ENCODE measurements at regions not wholly inside any gene's neighbourhood (a gene's known extent, or its start where the extent isn't known, plus 50 kb on each side); places are given as distances from the start of the nearest gene placed in this dataset.

DNA sequence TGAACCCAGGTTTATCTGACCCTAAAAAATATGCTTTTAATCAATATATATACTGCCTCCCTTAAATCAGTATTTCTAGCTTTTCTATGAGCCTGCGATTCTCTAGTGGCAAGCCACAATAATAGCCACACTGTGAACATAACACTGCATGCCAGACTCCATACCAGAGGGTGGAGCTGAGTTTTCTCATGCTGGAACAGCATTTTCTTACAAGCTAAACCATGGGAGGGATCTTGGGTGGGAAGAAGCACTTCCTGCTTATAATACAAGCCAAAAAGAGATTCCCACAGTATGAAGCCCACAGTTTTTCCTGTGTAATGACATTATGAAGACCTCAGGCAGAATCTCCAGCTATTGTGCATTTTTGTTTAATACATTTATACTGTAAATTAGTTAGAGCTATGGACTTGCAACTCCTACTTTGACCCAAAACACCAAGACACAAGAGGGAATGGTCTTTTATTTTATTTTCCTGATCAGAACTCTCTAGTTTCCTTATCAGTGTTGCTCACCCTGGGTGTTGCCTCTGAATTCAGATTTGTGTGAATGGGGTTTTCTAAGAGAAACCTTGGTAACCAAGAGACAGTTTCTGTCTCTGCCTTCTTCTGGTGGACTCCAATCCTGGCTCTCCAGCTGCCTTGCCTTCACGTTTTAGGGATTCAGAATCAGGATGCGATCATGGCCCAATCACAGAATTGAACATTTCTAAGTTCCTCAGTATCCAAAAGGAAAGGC, 74.5 kb upstream of the EOLA2 start:
- Histone ChIP-seq H3K9ac (no peak overlapping the region), H3K9me3 (ENCODE audit: low read depth) (no peaks in the 10 kb centered on the region), H3K27me3 (replicated peaks; ENCODE audit: insufficient read depth) (no peaks in the 10 kb centered on the region), H3K9me2 (ENCODE audit: insufficient read depth) (no peaks in the 10 kb centered on the region), H3K36me3 (ENCODE audit: low read depth) (no peaks in the 10 kb centered on the region), H3K27ac (no peak overlapping the region), H2AFZ (no peak overlapping the region), H3K4me3 (no peak overlapping the region), H3F3A (ENCODE audit: insufficient read depth) (no peaks in the 10 kb centered on the region), H3K4me2 (ENCODE audit: unreplicated experiment) (no peak overlapping the region), H4K20me1 (ENCODE audit: insufficient read depth) (no peaks in the 10 kb centered on the region), H3K79me2 (ENCODE audit: insufficient read depth) (no peaks in the 10 kb centered on the region), H3K4me1 (ENCODE audit: insufficient read depth) (peaks cover 4% of the 10 kb centered on the region; the same call in 1 of the 2 replicates)
- WGBS, 2 experiments (ENCODE audit: low coverage in 1 of 2, low lambda C conversion rate in 2 of 2, missing lambda C conversion rate in 2 of 2): 47 to 50% methylated on average over 3 of the region's 3 CpGs
- DNase-seq: peak; percentile 20
- in situ Hi-C loops (cut with MboI): no loop called here
- TF ChIP-seq EZH2 (IDR thresholded peaks at IDR 0.05; ENCODE audit: insufficient read depth, poor library complexity, severe bottlenecking) (no peak), EZH2phosphoT487 (IDR thresholded peaks at IDR 0.05; ENCODE audit: insufficient read depth, low read depth) (no peak)

DNA sequence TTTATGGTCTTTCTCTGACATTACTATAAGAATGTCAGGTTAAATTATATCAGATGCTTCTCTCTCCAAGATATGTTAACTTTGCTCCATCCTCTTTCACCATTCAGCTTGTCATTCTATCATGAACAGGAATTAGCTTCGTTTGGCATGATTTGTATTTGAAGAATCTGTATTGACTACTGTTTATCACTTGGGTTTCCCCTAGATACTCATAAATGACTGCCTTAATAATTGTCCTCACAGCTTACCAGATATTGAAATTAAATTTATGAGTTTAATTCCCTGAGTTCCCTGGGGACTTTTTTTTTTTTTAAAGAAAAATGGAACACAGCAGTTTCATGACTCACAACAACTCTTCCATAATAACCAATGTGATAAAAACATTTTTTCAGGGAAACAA, 76.2 kb upstream of the EOLA2 start:
- Histone ChIP-seq H3K9me3 (ENCODE audit: low read depth) (no peaks in the 10 kb centered on the region), H3K4me2 (ENCODE audit: unreplicated experiment) (no peak overlapping the region), H4K20me1 (ENCODE audit: insufficient read depth) (no peaks in the 10 kb centered on the region), H3K27me3 (replicated peaks; ENCODE audit: insufficient read depth) (no peaks in the 10 kb centered on the region), H2AFZ (no peak overlapping the region), H3K79me2 (ENCODE audit: insufficient read depth) (no peaks in the 10 kb centered on the region), H3F3A (ENCODE audit: insufficient read depth) (no peaks in the 10 kb centered on the region), H3K4me1 (ENCODE audit: insufficient read depth) (peaks cover 11% of the 10 kb centered on the region), H3K27ac (no peak overlapping the region), H3K36me3 (ENCODE audit: low read depth) (no peaks in the 10 kb centered on the region), H3K9ac (no peak overlapping the region), H3K4me3 (no peak overlapping the region), H3K9me2 (ENCODE audit: insufficient read depth) (no peaks in the 10 kb centered on the region)
- no peak for DNase-seq
- in situ Hi-C loops (cut with MboI): no loop called here
- no peak for TF ChIP-seq EZH2phosphoT487 (IDR thresholded peaks at IDR 0.05; ENCODE audit: insufficient read depth, low read depth)
- no peak for TF ChIP-seq EZH2 (IDR thresholded peaks at IDR 0.05; ENCODE audit: insufficient read depth, poor library complexity, severe bottlenecking)
- WGBS, 2 experiments (ENCODE audit: low coverage in 1 of 2, low lambda C conversion rate in 2 of 2, missing lambda C conversion rate in 2 of 2): 60 to 63% methylated on average over 1 of the region's 1 CpG

DNA sequence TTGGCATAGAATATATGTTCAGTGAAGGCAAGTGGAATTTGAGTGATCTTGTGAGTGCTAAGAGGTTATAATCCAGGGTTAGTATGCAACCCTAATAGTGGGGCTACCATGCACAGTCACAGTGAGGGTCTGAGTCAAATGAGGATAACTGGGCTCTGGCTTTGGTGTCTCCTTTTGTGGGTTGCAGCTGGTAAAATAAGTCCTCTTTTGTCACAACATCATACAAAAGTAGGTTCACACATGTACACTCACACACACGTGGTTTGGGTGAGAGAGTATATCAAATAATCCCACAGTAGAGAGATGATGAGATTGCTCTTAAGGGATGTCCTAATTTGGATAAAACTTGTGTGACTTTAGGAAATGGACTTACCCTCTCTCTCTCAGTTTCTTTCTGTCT, 79.6 kb upstream of the EOLA2 start:
- in situ Hi-C loops (cut with MboI): no loop called here
- Histone ChIP-seq H3K9me2 (ENCODE audit: insufficient read depth) (no peaks in the 10 kb centered on the region), H3K27me3 (replicated peaks; ENCODE audit: insufficient read depth) (no peaks in the 10 kb centered on the region), H3K36me3 (ENCODE audit: low read depth) (no peaks in the 10 kb centered on the region), H3K79me2 (ENCODE audit: insufficient read depth) (no peaks in the 10 kb centered on the region), H3K27ac (no peak overlapping the region), H3K9ac (no peak overlapping the region), H4K20me1 (ENCODE audit: insufficient read depth) (no peaks in the 10 kb centered on the region), H2AFZ (no peak overlapping the region), H3K4me2 (ENCODE audit: unreplicated experiment) (no peak overlapping the region), H3K4me3 (no peak overlapping the region), H3F3A (ENCODE audit: insufficient read depth) (no peaks in the 10 kb centered on the region), H3K4me1 (ENCODE audit: insufficient read depth) (peaks cover 13% of the 10 kb centered on the region), H3K9me3 (ENCODE audit: low read depth) (no peaks in the 10 kb centered on the region)
- WGBS, 2 experiments (ENCODE audit: low coverage in 1 of 2, low lambda C conversion rate in 2 of 2, missing lambda C conversion rate in 2 of 2): 29% methylated on average over 1 of the region's 1 CpG; no CpG with 5 or more reads in 1 of the 2 experiments
- no peak for DNase-seq
- TF ChIP-seq EZH2 (IDR thresholded peaks at IDR 0.05; ENCODE audit: insufficient read depth, poor library complexity, severe bottlenecking): no peak
- TF ChIP-seq EZH2phosphoT487 (IDR thresholded peaks at IDR 0.05; ENCODE audit: insufficient read depth, low read depth): no peak

DNA sequence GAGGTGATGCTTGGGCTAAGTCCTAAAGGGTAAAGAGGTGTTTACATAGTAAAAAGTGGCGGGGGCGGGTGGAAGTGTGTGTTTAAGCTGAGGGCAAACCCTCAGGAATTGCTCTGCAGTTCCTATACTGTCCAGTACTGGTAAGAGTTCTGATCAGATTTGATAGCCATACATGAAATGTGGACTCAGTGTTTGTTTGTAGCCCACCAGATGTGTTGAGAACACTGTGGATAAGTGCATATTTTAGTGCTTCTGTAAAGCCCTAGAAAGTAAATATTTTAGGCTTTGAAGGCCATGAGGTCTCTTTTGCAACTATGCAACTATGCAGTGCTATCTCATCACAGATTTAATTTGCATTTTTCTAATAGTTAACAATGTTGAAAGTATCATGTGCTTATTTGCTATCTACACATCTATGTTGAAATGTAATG, 80.7 kb upstream of the EOLA2 start:
- H3K27me3 ChIP-seq (replicated peaks; ENCODE audit: insufficient read depth): no peaks in the 10 kb centered on the region
- H3K9me2 ChIP-seq (ENCODE audit: insufficient read depth): no peaks in the 10 kb centered on the region
- WGBS, 2 experiments (ENCODE audit: low coverage in 1 of 2, low lambda C conversion rate in 2 of 2, missing lambda C conversion rate in 2 of 2): 100% methylated on average over 2 of the region's 2 CpGs
- no peaks in the 10 kb centered on the region for H3K36me3 ChIP-seq (ENCODE audit: low read depth)
- no peak overlapping the region for H2AFZ ChIP-seq
- H3K9ac ChIP-seq: no peak overlapping the region
- H3K9me3 ChIP-seq (ENCODE audit: low read depth): no peaks in the 10 kb centered on the region
- in situ Hi-C loops (cut with MboI): no loop called here
- no peaks in the 10 kb centered on the region for H3F3A ChIP-seq (ENCODE audit: insufficient read depth)
- no peak for TF ChIP-seq EZH2phosphoT487 (IDR thresholded peaks at IDR 0.05; ENCODE audit: insufficient read depth, low read depth)
- TF ChIP-seq EZH2 (IDR thresholded peaks at IDR 0.05; ENCODE audit: insufficient read depth, poor library complexity, severe bottlenecking): no peak
- peaks cover 13% of the 10 kb centered on the region for H3K4me1 ChIP-seq (ENCODE audit: insufficient read depth)
- no peak overlapping the region for H3K4me2 ChIP-seq (ENCODE audit: unreplicated experiment)
- no peaks in the 10 kb centered on the region for H3K79me2 ChIP-seq (ENCODE audit: insufficient read depth)
- H3K4me3 ChIP-seq: no peak overlapping the region
- no peak overlapping the region for H3K27ac ChIP-seq
- peak; percentile 22 for DNase-seq
- H4K20me1 ChIP-seq (ENCODE audit: insufficient read depth): no peaks in the 10 kb centered on the region
